Mucosa of descending colon (tissue), 3 donors: ENCODE measurements at regions not wholly inside any gene's neighbourhood (a gene's known extent, or its start where the extent isn't known, plus 50 kb on each side); places are given as distances from the start of the nearest gene placed in this dataset.
"Not testable (repeated sequence)": the region's sequence is repeated elsewhere in the genome, so short reads cannot be mapped to it uniquely, and the experiment has no call there.

Experiments used
- ATAC-seq: fragments of 200-7000 bp; cut with Tn5 transposase; one replicate; pipeline ENCODE4 v1.9.1; 2020; ENCODE audit warnings: mild to moderate bottlenecking, moderate library complexity
- DNase-seq, 3 donors: peaks; one replicate each; pipeline ENCODE4 v3.0.0-alpha.2; 2020
- H3K36me3 ChIP-seq: fragments of 200-600 bp; one replicate; pipeline ENCODE4 v1.8.0; 2021; ENCODE audit warnings: low read depth, mild to moderate bottlenecking
- H3K4me1 ChIP-seq: fragments of 200-600 bp; one replicate; pipeline ENCODE4 v1.8.0; 2021; ENCODE audit warnings: low read depth, mild to moderate bottlenecking
- H3K4me3 ChIP-seq: fragments of 200-600 bp; one replicate; pipeline ENCODE4 v1.8.0; 2021; ENCODE audit warnings: mild to moderate bottlenecking
- H3K9me3 ChIP-seq: fragments of 200-600 bp; one replicate; pipeline ENCODE4 v1.8.0; 2021; ENCODE audit warnings: mild to moderate bottlenecking
- intact Hi-C, 2 donors: fragments of 100-400 bp; cut with DNase I in 1 of 2; cut with micrococcal nuclease in 1 of 2; formaldehyde crosslinking; loops; one replicate each; pipeline versions ENCODE4 v1.11.0 to v1.11.1; 2022; cut with DNase I, micrococcal nuclease
- TF ChIP-seq, protein P1 (sequence below): fragments of 200-600 bp; IDR thresholded peaks from one replicate; pipeline ENCODE4 v1.8.0; 2022; ENCODE audit warnings: antibody characterized with exemption, mild to moderate bottlenecking
- donor health status: DM: no; HTN: no; CAD: no; lungs with moderate emphysema.
- donor health status: DM: no; HTN: no; CAD: no.
- donor health status: DM: no; HTN: yes; CAD: no.

DNA sequence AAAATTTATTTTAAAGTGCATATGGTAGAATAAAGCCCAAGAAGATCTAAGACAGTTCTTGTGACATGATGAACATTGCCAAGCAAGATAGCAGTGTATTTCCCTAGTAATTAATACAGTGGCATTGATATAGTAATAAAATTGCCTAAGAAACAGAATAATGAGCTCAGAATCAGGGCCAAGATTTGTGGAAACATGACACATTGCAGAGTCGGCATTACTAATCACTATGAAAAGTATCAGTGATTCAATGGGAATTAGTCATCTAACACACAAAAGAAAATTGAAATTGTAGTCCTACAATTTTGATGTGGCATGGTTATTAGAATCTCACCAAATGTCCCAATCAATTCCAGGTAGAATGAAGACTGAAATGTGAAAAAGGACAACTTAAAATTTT is 243.0 kb upstream of the CYRIA start:
- DNase-seq: no peak
- Histone ChIP-seq H3K36me3 (no peaks in the 10 kb centered on the region), H3K9me3 (no peaks in the 10 kb centered on the region), H3K4me1 (no peaks in the 10 kb centered on the region), H3K4me3 (no peak overlapping the region)
- ATAC-seq: no peak
- TF ChIP-seq, protein P1, sequence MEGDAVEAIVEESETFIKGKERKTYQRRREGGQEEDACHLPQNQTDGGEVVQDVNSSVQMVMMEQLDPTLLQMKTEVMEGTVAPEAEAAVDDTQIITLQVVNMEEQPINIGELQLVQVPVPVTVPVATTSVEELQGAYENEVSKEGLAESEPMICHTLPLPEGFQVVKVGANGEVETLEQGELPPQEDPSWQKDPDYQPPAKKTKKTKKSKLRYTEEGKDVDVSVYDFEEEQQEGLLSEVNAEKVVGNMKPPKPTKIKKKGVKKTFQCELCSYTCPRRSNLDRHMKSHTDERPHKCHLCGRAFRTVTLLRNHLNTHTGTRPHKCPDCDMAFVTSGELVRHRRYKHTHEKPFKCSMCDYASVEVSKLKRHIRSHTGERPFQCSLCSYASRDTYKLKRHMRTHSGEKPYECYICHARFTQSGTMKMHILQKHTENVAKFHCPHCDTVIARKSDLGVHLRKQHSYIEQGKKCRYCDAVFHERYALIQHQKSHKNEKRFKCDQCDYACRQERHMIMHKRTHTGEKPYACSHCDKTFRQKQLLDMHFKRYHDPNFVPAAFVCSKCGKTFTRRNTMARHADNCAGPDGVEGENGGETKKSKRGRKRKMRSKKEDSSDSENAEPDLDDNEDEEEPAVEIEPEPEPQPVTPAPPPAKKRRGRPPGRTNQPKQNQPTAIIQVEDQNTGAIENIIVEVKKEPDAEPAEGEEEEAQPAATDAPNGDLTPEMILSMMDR: no peak
- intact Hi-C loops: no loop called here

DNA sequence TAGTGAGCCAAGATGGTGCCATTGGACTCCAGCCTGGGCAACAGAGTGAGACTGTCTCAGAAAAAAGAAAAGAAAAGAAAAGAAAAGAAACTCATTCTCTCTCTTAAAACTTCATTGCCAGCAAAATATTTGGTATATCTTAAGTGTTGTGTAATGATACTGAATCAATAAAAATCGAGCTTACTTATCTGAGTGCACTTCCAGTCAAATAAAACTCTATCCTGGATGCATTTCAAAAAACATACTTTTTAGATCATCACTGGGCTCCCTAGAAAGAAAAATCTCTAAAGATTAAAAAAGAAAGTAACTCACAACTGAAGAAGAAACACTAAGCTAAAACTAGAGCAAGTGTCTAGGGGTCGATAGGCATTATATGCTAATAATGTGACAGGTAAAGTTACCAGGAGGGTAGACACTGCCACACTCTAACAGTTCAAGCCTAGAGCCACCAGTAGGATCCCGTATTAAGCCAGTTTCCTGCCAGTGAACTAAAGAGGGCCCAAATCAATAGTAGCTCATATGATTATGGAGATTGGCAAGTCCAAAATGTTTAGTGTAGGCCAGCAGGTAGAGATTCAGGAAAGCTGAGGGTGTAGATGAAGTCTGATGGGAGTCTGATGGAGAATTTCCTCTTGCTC is 242.1 kb upstream of the CYRIA start:
- H3K4me1 ChIP-seq: no peaks in the 10 kb centered on the region
- TF ChIP-seq, protein P1: no peak
- no peak overlapping the region for H3K4me3 ChIP-seq
- no peaks in the 10 kb centered on the region for H3K36me3 ChIP-seq
- DNase-seq (no peak), ATAC-seq (no peak)
- intact Hi-C loops: no loop called here
- H3K9me3 ChIP-seq: no peaks in the 10 kb centered on the region

DNA sequence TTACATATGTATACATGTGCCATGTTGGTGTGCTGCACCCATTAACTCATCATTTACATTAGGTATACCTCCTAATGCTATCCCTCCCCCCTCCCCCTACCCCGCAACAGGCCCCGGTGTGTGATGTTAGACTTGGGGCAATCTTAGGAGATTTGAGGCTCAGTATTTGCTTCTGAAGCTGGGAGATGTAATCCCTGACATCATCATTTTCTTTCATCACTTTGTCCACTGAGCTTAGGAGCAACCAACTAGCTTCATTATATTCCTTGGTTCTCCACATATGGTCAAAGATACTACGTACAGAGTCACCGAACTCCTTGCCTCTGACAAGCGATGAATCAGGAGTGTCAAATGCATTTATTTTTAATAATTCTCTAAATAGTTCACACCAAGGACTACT is 239.7 kb upstream of the CYRIA start:
- H3K9me3 ChIP-seq, intact Hi-C loops, DNase-seq, H3K4me1 ChIP-seq, H3K36me3 ChIP-seq, ATAC-seq, H3K4me3 ChIP-seq: not testable (repeated sequence)

DNA sequence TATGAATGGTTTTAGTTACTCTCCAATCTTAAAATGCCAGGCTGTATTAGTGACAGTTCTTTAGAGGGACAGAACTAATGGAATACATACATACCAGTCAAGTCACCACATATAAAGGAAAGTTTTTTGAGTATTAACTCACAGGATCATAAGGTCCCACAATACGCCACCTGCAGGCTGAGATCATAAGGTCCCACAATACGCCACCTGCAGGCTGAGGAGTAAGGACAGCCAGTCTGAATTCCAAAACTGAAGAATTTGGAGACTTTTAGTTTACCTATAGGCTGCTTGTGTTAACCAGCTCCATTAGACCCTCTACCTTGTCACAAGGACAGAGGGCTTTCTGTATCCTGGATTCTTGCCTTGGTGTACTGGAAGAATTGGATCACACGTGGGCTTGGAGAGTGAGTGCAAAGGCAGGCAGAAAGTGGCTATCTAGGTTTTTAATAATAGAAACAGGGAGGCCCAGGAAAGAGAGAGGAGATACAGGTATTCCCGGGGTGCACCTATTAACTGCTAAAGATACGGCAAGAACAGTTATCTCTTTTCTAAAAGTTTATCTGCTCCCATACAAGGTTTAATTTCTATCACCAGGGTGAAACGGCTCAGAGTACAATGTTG is 234.9 kb upstream of the CYRIA start:
- peak in 1 of 3 donors; percentile 28 for DNase-seq
- no peaks in the 10 kb centered on the region for H3K4me1 ChIP-seq
- H3K4me3 ChIP-seq: no peak overlapping the region
- ATAC-seq: peak; percentile 43
- no peaks in the 10 kb centered on the region for H3K9me3 ChIP-seq
- intact Hi-C loops: no loop called here
- TF ChIP-seq, protein P1: no peak
- H3K36me3 ChIP-seq: no peaks in the 10 kb centered on the region

DNA sequence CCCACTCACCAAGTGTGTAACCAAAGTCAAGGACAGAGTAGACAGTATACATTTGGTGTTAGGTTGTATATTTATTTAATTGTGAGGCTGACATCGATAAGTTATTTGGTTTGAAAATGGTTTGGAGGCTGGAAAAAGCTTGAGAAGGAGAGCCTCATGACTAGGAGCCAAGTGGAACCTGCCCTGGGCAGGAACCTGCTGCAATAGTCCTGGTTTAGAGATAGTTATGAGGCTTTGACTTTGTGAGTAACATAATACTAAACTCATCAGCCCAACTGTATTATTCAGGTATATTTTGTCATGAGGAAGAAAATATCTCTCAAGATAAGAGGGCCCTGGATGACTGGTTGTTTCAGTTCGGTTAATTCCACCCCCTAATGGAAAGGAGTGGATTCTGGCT is 234.3 kb upstream of the CYRIA start:
- Histone ChIP-seq H3K36me3 (no peaks in the 10 kb centered on the region), H3K4me3 (no peak overlapping the region), H3K4me1 (no peaks in the 10 kb centered on the region), H3K9me3 (no peaks in the 10 kb centered on the region)
- ATAC-seq: no peak
- DNase-seq: no peak
- TF ChIP-seq, protein P1: no peak
- intact Hi-C loops: no loop called here

DNA sequence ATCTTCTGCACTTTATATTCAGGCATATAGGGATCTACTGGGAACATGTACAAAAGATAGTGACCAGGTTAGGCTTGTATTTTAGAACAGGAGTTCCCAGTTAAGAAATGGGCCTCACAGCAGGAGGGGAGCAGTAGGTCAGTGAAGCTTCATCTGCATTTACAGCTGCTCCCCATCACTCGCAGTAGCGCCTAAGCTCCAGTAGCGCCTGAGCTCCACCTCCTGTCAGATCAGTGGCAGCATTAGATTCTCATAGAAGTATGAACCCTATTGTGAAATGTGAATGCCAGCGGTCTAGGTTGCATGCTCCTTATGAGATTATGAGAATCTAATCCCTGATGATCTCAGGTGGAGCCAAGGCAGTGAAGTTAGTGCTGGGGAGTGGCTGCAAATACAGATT is 224.4 kb upstream of the CYRIA start:
- H3K4me3 ChIP-seq: no peak overlapping the region
- ATAC-seq (no peak), DNase-seq (no peak)
- no peaks in the 10 kb centered on the region for H3K9me3 ChIP-seq
- H3K36me3 ChIP-seq: no peaks in the 10 kb centered on the region
- TF ChIP-seq, protein P1: no peak
- intact Hi-C loops: no loop called here
- H3K4me1 ChIP-seq: no peaks in the 10 kb centered on the region
